GM10266 (cell line): ENCODE measurements at regions not wholly inside any gene's neighbourhood (a gene's known extent, or its start where the extent isn't known, plus 50 kb on each side); places are given as distances from the start of the nearest gene placed in this dataset.
"Not testable (repeated sequence)": the region's sequence is repeated elsewhere in the genome, so short reads cannot be mapped to it uniquely, and the experiment has no call there.

Experiments used
- DNase-seq: peaks from one replicate; pipeline ENCODE4 v3.0.0; 2012; ENCODE audit errors: extremely low spot score
- CTCF ChIP-seq: IDR thresholded peaks from 2 replicates; pipeline ENCODE4 v1.5.1; 2012; ENCODE audit warnings: mild to moderate bottlenecking, low read depth; ENCODE audit not compliant: control insufficient read depth, insufficient read depth; ENCODE audit errors: missing control alignments

GRCh38 chr1:181972256-181972655, 89.3 kb downstream of the ZNF648 start:
- no peak for TF ChIP-seq CTCF
- no peak for DNase-seq

DNA sequence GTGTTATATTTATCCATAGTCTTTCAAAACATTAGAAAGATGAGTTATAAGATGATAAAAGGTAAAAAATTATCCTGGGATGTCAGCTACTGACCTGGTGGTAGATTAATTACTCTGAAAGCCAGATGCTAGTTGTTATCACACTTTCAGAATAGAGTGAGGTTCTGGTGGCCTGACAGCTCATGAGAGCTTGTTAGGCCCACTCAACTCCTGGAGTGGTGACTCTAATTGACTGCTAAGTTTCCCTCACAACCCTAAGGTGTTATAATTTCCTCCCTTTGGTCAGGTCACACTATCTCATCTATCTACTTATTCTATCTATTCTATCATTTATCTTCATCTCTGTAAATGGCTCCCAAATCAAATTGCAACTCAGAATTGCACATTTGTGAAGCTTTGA, 90.1 kb downstream of the ZNF648 start:
- DNase-seq, result no peak
- TF ChIP-seq CTCF, result no peak

DNA sequence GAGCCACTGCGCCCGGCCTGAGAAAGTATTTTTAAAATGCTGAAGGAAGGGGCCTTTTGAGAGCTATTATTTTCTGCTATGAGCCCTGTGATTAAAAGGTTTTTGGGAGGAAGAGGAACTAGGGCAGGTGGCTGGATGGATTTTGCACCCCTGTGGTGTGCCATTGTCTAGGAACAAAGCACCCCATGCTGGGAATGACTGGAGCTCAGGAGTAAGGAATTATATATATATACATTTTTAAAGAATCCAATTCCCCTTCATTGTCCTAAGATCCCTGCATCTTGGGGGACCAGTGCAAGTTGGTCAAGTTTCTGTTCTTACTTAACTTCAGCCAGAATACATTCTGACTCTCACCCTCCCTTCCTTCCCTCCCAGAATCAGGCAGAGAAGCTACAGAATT, 91.6 kb downstream of the ZNF648 start:
- DNase-seq, result no peak
- no peak for TF ChIP-seq CTCF

- DNase-seq, result not testable (repeated sequence)
These were observed 106.8 kb downstream of the ZNF648 start for GRCh38 chr1:181954696-181955095.

GRCh38 chr1:181954178-181954577, 107.3 kb downstream of the ZNF648 start:
- DNase-seq, result not testable (repeated sequence)

GRCh38 chr1:181953596-181953995, 107.9 kb downstream of the ZNF648 start:
- no peak for TF ChIP-seq CTCF
- DNase-seq, result no peak

DNA sequence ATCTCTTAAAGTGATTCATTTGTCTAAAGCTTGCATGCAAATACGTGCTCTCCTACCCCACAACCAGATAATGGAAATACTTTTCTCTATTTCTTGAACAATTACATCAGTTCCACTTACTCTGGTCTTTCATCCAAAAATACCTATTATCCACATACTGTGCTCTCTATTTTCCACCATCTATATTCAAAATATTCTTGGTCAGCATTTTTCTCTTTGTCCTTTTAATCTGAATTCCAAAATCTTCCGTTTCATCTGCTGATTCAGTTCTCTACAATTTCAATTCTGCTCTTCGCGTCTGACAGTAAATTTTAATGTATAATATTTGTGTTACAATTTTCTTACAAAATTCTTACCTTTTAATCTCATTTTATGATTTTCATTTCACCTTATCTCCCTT, 110.3 kb downstream of the ZNF648 start:
- TF ChIP-seq CTCF, result no peak
- DNase-seq, result no peak

DNA sequence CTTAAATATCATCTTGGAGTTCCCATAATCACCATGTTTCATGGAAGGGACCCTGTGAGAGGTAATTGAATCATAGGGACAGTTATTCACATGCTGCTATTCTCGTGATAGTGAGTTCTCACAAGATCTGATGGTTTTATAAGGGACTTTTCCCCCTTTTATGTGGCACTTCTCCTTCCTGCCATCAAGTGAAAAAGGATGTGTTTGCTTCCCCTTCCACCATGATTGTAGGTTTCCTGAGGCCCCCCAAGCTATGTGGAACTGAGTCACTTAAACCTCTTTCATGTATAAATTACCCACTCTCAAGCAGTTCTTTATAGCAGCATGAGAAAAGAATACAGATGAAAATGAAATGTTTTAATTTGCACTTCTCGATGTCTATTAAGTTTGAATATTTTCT, 112.0 kb downstream of the ZNF648 start:
- TF ChIP-seq CTCF, result no peak
- DNase-seq, result no peak
